ENCODE measurements at regions not wholly inside any gene's neighbourhood (a gene's known extent, or its start where the extent isn't known, plus 50 kb on each side); places are given as distances from the start of the nearest gene placed in this dataset.
"Not testable (repeated sequence)": the region's sequence is repeated elsewhere in the genome, so short reads cannot be mapped to it uniquely, and the experiment has no call there.

GRCh38 chr1:166416831-166417230 is 250.0 kb upstream of the FAM78B start:
- H3K79me2 ChIP-seq (ENCODE audit: control insufficient read depth in 1 of 2, insufficient read depth in 2 of 2, low read length in 2 of 2); H2BK12ac ChIP-seq (ENCODE audit: low read depth, low read length); H4K5ac ChIP-seq (ENCODE audit: insufficient read length, low read depth, low read length); H4K20me1 ChIP-seq (replicated peaks in 1 of 2; ENCODE audit: control insufficient read depth in 1 of 2, insufficient read depth in 2 of 2, low read length in 2 of 2); H3K23ac ChIP-seq (ENCODE audit: insufficient read length); DNase-seq (ENCODE audit: low read depth in 1 of 2, low spot score in 2 of 2); FAIRE-seq; H2BK20ac ChIP-seq (ENCODE audit: low read length); H2AK5ac ChIP-seq (ENCODE audit: low read depth, low read length); H3K14ac ChIP-seq (ENCODE audit: insufficient read length); H3K4me2 ChIP-seq (ENCODE audit: insufficient read depth in 1 of 2, low read depth in 2 of 2, low read length in 2 of 2); H4K91ac ChIP-seq (replicated peaks; ENCODE audit: insufficient read length, low read length); H2BK120ac ChIP-seq (replicated peaks; ENCODE audit: low read depth, low read length); H3K9me3 ChIP-seq (ENCODE audit: insufficient read depth in 2 of 2, low read depth in 1 of 2, low read length in 1 of 2); H3K4ac ChIP-seq (replicated peaks; ENCODE audit: insufficient read length, low read depth, low read length); H3K18ac ChIP-seq (ENCODE audit: extremely low read depth, low read length); H3K23me2 ChIP-seq (ENCODE audit: low read depth, low read length); H2BK5ac ChIP-seq (ENCODE audit: low read depth, low read length); H3K36me3 ChIP-seq (ENCODE audit: control insufficient read depth in 2 of 4, insufficient read depth in 4 of 4, low read length in 3 of 4); H3K56ac ChIP-seq (replicated peaks; ENCODE audit: insufficient read length, low read depth, low read length); H3K4me1 ChIP-seq (replicated peaks in 1 of 4; ENCODE audit: control insufficient read depth in 3 of 4, insufficient read depth in 4 of 4, low read length in 3 of 4); POLR2A ChIA-PET (ENCODE audit: partially characterized antibody); H3K27me3 ChIP-seq (replicated peaks in 1 of 4; ENCODE audit: control insufficient read depth in 3 of 4, extremely low read depth in 1 of 4, insufficient read depth in 3 of 4, low read length in 3 of 4); H2AFZ ChIP-seq (ENCODE audit: low read length); H4K8ac ChIP-seq (ENCODE audit: extremely low read depth, insufficient read depth, low read length); H3K79me1 ChIP-seq (ENCODE audit: low read depth, low read length); H3K9ac ChIP-seq (replicated peaks in 1 of 4; ENCODE audit: extremely low read depth in 1 of 4, low read depth in 3 of 4, low read length in 3 of 4); H2BK15ac ChIP-seq (ENCODE audit: low read length); H3K27ac ChIP-seq (ENCODE audit: low read depth, low read length); H3K4me3 ChIP-seq (ENCODE audit: extremely low read depth in 1 of 4, insufficient read depth in 2 of 4, low read depth in 3 of 4, low read length in 4 of 4): not testable (repeated sequence)
- CTCF ChIA-PET (ENCODE audit: partially characterized antibody) = interaction anchor here (0.6 kb wide), 1 partner anchor 1523 kb away, joined by 3 read pairs; no protein-coding TSS in a partner anchor
- 84% methylated on average over 7 of the region's 7 CpGs; no CpG with 5 or more reads in 1 of the 2 experiments for WGBS, 2 experiments (ENCODE audit: extremely low coverage in 1 of 2, insufficient coverage in 1 of 2, insufficient read length in 1 of 2, insufficient replicate concordance in 2 of 2, low coverage in 1 of 2, low lambda C conversion rate in 2 of 2, missing lambda C conversion rate in 1 of 2)

All from H1 (cell line).